ENCODE measurements at regions not wholly inside any gene's neighbourhood (a gene's known extent, or its start where the extent isn't known, plus 50 kb on each side); places are given as distances from the start of the nearest gene placed in this dataset.

DNA sequence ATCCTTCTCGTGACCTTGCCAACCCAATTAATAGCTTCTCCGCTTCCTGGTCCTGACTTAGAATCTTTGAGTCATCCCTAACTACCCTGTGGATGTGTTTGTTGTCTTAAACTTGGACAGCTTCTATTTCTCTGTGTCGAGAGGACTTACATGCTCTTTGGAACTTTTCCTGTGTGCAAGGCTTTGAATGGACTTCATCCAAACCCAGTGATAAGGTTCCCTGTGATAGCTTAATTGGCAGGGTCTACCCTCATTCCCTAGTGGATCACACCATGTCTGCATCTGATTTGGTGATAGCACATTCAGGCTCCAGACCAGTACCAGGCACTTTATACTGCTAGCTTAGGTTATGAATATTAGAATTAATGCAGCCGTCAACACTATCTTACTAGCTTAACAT is 378.2 kb upstream of the KAZN start:
- no peak for DNase-seq

- DNase-seq, result no peak
These were observed 377.7 kb upstream of the KAZN start for GRCh38 chr1:14220811-14221210.

GRCh38 chr1:14222086-14222485 is 376.4 kb upstream of the KAZN start:
- no peak for DNase-seq

DNA sequence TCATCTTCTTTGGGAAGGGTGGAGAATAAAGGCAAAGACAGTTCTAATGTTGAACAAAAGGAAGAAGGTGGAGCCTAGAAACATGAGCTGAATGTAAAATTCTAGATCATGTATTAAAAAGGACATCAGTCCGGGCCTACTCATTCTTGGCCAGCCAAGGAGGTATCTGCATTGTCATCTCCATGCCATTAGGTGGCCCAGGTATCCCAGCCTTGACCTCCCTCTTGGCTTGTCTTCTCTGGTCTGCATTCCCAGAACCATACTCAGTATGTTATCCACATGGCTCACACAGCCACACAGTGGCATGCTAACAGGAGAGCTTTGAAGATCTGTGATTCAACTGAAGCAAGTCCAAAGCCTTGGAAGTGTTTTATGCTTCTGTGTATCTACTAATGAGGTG is 369.8 kb upstream of the KAZN start:
- no peak for DNase-seq

DNA sequence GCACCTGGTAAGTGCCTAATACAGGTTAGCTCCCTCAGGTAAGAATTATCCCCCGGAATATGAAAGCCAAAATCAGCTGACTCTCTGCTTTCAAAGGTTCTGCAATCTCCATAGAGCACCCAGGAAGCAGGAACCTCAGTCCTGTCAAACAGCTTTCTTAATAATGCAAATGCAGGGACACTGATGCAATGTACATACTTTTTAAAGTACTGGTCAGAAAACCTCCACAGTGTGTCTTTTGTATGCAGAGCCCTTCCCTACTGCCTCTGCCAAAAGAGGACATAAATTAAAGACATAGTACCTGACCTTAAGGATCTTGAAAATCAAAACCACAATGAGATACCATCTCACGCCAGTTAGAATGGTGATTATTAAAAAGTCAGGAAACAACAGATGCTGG is 365.0 kb upstream of the KAZN start:
- DNase-seq, result no peak

GRCh38 chr1:14236097-14236496 is 362.4 kb upstream of the KAZN start:
- DNase-seq, result no peak

- no peak for DNase-seq
These were observed 359.8 kb upstream of the KAZN start for GRCh38 chr1:14238472-14239307.

- no peak for DNase-seq
These were observed 358.2 kb upstream of the KAZN start for GRCh38 chr1:14240265-14240664.

- no peak for DNase-seq
These were observed 356.4 kb upstream of the KAZN start for GRCh38 chr1:14242123-14242522.

DNA sequence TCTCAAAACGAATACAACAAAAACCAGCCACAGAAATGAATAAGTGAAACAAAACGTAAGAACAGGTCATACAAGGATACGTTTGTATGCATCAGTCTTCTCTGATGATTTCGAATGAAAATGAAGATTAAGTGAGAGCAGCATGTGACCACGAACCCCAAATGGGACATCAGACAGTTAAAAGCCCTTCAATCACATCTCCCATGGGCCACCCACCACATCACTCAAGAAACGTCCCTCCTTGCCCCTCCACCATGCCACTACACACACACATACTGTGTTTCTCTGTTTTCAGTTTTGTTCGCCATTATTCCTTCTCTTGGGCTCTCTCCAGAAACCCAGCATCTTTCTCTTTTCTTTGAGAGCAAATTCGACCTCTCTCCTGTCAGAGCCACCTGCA is 355.6 kb upstream of the KAZN start:
- DNase-seq, result no peak

DNA sequence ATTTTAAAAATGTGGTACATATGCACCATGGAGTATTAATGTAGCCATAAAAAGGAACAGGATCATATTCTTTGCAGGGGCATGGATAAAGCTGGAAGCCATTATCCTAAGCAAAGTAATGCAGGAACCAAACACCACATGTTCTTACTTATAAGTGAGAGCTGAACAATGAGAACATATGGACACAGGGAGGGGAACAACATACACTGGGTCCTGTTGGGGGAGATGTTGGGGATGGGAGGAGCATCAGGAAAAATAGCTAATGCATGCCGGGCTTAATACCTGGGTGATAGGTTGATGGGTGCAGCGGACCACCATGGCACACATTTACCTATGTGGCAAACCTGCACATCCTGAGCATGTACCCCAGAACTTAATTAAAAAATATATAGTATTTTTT is 352.5 kb upstream of the KAZN start:
- DNase-seq, result no peak

DNA sequence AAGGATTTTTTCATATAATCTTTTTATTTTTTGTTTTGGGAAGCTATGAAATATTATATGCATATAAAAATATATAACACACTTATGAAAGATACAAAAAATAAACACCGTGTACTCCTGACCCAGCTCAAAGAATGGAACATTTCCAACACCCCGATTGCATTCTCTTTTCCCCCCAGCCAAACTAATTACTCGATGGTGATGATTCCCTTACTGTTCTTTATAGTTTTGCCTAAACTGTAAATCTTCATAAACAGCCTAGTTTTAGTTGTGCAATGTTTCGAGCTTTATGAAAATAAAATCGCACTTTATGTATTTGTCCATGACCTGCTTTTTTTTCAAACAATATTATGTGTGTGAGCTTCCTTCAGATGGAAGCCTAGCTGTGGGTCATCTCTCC is 352.0 kb upstream of the KAZN start:
- DNase-seq, result no peak

DNA sequence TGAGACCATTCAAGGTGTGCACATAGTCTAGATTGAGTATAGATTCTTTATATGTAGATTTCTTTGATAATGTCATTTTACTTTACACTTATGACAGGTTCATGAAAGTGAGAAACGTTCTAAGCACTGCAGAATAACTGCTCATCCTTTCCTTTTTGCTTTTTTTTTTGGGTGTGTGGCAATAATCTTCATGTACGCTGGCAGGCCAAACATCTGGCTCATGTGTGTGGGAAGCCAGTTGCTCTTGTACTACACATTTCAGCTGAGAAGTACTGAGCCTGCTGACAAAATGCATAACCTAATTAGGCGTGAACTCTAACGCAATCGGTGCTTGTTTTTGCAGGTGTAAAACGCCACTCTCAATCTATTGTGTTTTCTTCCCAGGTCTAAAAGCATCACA is 350.8 kb upstream of the KAZN start:
- no peak for DNase-seq

DNA sequence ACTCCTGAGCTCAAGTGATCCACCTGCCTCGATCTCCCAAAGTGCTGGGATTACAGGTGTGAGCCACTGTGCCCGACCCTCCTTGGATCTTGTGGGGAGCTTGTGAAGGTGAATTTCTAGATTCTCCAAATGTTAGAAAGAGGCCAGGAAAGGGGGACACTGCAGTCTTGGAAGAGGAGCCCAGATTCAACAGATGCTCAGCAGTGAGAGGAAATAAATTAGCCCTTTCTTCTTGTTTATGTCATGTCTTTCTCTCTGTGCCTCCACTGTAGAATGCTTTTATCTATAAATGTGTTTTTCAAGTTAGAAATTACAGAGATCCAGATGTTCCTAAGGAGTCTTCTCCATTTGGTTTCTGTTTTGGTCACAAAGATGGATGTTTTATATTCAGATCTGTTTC is 346.6 kb upstream of the KAZN start:
- DNase-seq, result no peak

DNA sequence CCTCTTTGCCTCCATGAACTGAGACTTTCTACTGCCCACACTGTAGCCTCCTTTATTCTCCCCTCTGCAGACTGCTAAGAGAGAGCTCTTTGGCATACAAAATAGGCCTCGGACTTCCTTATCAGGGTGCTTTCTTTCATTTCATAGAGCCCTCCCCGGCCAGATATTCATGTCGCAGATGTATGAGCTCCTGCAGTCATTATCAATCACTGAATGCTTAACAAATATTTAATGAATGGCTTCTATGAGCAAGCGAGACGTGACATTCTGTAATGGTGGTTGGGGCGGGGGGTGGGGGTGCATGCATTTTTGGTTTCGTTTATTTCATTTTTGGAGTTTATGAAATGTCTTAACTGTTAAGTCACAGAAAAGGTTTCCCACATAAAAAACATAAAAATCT is 344.8 kb upstream of the KAZN start:
- no peak for DNase-seq

DNA sequence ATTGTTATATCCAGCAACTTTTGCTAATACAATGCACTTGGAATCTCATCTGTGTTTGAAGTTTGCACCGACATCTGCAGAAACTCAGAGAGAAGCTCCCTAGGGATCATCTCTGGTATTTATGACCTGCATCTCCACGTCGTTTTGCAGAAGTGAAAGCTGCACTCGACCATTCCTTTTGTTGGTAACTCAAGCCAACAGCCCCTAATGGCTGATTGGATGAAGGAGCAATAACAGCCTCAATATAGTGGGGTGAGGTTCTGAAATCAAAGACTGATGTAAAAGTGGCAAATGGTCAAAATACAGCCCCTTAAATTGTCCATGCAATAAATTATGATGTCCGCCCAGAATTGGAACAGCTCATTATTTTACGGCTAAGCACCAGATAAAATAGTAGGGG is 344.2 kb upstream of the KAZN start:
- DNase-seq, result no peak

GRCh38 chr1:14255233-14255632 is 343.3 kb upstream of the KAZN start:
- no peak for DNase-seq

DNA sequence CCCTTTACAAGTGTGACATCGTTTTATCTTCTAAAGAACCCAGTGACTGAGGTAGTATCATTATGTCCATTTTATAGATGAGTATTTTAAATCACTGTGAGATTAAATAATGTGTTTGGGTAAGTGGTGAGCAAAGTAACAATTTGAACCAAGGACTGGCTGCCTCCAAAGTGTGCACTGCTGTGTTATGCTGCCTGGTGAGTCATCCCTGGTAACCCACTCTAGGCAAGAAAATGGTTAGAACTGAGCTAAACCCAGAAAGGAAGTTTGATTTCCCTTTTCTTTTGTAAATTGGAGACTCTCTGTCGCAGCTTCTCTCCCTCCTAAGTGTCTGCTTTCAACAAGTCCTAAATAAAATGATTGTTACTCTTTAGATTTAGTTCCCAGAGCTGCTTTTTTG is 342.8 kb upstream of the KAZN start:
- DNase-seq, result no peak

GRCh38 chr1:14259191-14259757 is 339.2 kb upstream of the KAZN start:
- no peak for DNase-seq

DNA sequence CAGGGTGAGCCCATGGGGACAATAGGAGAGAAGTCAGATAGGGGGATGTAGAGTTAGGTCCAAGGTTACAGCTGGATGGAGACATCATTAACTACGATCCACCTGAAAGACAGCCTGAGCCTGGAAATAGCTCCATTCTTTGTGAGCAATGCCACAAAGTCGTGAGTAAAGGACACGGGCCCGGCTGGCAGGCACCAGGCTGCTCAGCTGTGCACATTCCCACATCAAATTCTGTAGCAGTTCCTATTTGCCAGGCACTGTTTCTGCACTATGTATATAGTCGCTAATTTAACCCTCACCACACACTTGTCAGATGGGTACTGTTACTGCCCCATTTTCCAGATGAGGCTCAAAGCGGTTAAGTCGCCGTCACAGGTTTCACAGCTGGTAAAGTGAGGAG is 338.0 kb upstream of the KAZN start:
- no peak for DNase-seq

DNA sequence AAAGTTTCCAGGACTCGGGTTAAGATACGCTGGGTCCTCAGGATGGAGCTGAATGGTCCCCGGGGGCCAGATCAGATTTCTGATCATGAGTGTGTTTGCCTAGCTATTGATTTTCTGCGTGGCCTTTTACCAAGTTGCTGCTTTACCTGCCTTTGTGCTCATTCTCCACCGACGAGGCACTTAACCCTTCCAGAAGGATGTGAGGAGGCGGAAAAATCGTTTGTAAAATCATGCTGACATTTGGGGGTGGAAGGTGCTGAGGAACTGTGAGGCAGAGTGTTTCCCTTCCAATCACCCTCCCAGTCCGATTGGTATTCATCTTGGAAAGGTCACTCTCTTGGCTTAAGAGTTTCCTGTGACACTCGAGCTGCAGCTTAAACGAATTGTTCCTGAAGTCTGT is 337.1 kb upstream of the KAZN start:
- no peak for DNase-seq

DNA sequence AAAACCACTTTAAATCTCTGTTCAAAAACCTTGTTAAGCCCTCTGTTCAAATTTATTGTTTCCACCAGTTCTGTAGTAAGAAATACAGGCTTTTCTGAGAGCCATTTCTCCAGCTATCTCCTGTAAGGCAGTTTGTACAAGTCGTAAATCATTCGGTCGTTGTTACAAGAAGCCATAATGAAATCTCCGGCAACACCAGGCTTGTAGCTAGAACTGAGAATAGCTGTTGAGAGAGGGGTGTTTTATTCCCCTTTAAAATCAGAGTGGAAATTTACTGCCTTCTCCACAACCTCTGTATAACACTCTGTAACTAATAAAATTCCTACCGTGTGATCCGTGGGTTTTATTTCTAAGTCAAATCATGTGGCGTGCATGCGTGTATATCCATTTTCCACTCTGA is 335.8 kb upstream of the KAZN start:
- no peak for DNase-seq

- DNase-seq, result no peak
These were observed 335.3 kb upstream of the KAZN start for GRCh38 chr1:14263225-14263624.

- DNase-seq, result no peak
These were observed 334.8 kb upstream of the KAZN start for GRCh38 chr1:14263671-14264070.

- DNase-seq, result no peak
These were observed 333.0 kb upstream of the KAZN start for GRCh38 chr1:14265495-14265894.

Measured in activated T-cell treated with anti-CD3 and anti-CD28 coated beads, Interleukin-2, amount 50 U/mL, for 48 hours (primary cell).